Esophagus (tissue), 2 donors: ENCODE measurements at regions not wholly inside any gene's neighbourhood (a gene's known extent, or its start where the extent isn't known, plus 50 kb on each side); places are given as distances from the start of the nearest gene placed in this dataset.

Experiments
- H3K27ac ChIP-seq, 2 donors: one replicate each; pipeline ENCODE4 v1.5.1; 2013; ENCODE audit warnings: low read depth in 2 of 2, mild to moderate bottlenecking in 2 of 2, inconsistent platforms in 1 of 2, low read length in 1 of 2, moderate library complexity in 1 of 2
- H3K27me3 ChIP-seq, 2 donors: one replicate each; pipeline ENCODE4 v1.6.1; 2013; ENCODE audit warnings: low read length in 2 of 2, control low read depth in 1 of 2, mild to moderate bottlenecking in 1 of 2; ENCODE audit not compliant: insufficient read depth in 2 of 2, control insufficient read depth in 1 of 2
- H3K36me3 ChIP-seq, 2 donors: one replicate each; pipeline ENCODE4 v1.6.1; 2013; ENCODE audit warnings: low read length in 1 of 2; ENCODE audit not compliant: control insufficient read depth in 2 of 2, insufficient read depth in 2 of 2
- H3K4me1 ChIP-seq, 2 donors: one replicate each; pipeline ENCODE4 v1.6.1; 2013; ENCODE audit warnings: low read length in 1 of 2; ENCODE audit not compliant: control insufficient read depth in 2 of 2, insufficient read depth in 2 of 2
- H3K4me3 ChIP-seq, 2 donors: one replicate each; pipeline ENCODE4 v1.5.1; 2013; ENCODE audit warnings: low read length in 2 of 2, mild to moderate bottlenecking in 2 of 2, low read depth in 1 of 2, moderate library complexity in 1 of 2
- H3K9me3 ChIP-seq, 2 donors: one replicate each; pipeline ENCODE4 v1.6.1; 2013; ENCODE audit warnings: mild to moderate bottlenecking in 2 of 2, low read depth in 1 of 2, low read length in 1 of 2, moderate library complexity in 1 of 2; ENCODE audit not compliant: control insufficient read depth in 2 of 2, insufficient read depth in 1 of 2
- WGBS, 2 donors: extraction: QIAGEN DNeasy Blood & Tissue Kit; methylation state at CpG; one replicate each; pipeline ENCODE4 v1.1.7; 2013; 5-methylcytosine and 5-hydroxymethylcytosine counted together
- donor health status: healthy with polysubstance abuse.
- donor health status: Bipolar disorder and iron deficiency.

DNA sequence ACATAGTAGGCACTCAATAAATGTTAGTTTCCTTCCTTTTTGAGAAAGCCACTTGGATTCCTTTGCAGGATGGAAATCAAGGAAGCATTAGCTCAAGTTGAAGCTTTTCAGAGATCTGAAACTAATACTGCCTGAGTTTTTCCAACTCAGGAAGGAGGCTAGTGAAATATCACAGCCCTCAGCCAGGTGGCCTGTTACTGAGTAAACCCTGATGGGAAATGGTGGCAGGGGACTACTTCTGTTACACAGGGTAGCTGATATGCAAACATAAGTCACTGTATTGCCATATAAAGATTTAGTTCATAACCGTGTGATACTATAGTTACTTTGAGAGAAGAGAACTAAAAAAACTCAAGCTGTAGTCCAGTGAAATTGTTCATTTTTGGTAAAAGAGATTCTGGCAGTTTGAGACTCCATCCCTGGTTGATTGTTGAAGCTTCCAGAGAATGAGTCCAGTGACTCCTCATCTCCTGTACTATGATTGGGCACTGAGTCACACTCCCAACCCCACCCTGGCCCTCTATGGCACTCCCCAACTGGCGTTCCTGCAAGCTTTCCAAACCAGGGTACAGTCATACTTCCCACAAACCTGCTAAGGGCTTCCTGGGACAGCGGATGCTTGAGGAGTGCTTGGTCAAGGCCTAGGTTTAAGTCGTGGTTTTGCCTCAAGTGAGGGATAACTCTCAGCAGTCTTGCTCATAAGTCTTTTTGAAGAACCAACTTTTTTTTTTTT, 81.8 kb downstream of the MID1IP1 start:
- Histone ChIP-seq H3K27ac (peak overlapping the region in 1 of 2 donors; percentile 24), H3K4me3 (no peak overlapping the region), H3K4me1 (peaks cover 0 to 3% of the 10 kb centered on the region in 2 donors), H3K9me3 (peaks cover 0 to 3% of the 10 kb centered on the region in 2 donors), H3K27me3 (no peaks in the 10 kb centered on the region), H3K36me3 (no peaks in the 10 kb centered on the region)
- WGBS, 2 donors = 51 to 70% methylated on average over 4 of the region's 4 CpGs

DNA sequence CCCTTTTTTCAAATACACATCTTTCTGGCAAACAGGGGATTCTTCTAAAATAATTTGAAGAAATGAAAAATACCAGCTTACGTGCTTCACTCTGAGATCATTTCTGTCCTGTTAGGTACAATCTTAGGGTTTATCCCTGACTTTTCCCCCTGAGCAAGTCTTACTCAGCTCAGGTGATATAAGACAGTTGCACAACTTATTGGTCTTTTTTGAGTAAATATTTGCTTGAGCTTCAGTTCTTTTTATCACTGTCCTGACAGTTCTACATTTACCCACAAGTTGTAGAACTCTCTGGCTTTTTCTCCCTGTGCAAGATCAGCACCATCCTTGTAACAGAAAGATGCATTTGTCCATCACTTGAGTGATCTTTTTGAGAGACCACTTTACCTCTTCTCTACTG, 84.9 kb downstream of the MID1IP1 start:
- Histone ChIP-seq H3K27ac (no peak overlapping the region), H3K36me3 (no peaks in the 10 kb centered on the region), H3K9me3 (peaks cover 0 to 3% of the 10 kb centered on the region in 2 donors), H3K27me3 (no peaks in the 10 kb centered on the region), H3K4me3 (no peak overlapping the region), H3K4me1 (no peaks in the 10 kb centered on the region)
- WGBS, 2 donors = 96 to 100% methylated on average over 1 of the region's 1 CpG

DNA sequence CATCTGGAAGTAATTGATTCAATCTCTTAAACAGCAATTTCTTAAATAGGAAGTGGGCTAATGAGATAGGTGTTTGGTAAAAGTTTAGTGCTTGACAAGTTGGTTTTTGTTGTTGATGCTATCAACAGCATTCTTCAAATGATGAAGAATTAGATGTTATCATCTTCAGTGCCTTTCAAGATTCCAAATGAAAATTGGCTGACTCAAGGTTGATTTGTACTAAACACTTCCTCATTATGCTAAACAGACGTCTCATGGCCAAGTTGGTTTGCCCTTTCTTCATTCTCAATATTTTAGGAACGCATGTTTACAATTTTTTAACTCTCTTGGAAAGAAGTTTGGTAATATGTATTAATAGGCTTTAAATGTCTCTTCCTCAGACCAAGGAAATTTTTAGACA, 86.0 kb downstream of the MID1IP1 start:
- H3K27me3 ChIP-seq = no peaks in the 10 kb centered on the region
- no peaks in the 10 kb centered on the region for H3K36me3 ChIP-seq
- no peak overlapping the region for H3K27ac ChIP-seq
- no peak overlapping the region for H3K4me3 ChIP-seq
- peaks cover 0 to 3% of the 10 kb centered on the region in 2 donors for H3K9me3 ChIP-seq
- H3K4me1 ChIP-seq = no peaks in the 10 kb centered on the region
- 70 to 87% methylated on average over 2 of the region's 2 CpGs for WGBS, 2 donors

DNA sequence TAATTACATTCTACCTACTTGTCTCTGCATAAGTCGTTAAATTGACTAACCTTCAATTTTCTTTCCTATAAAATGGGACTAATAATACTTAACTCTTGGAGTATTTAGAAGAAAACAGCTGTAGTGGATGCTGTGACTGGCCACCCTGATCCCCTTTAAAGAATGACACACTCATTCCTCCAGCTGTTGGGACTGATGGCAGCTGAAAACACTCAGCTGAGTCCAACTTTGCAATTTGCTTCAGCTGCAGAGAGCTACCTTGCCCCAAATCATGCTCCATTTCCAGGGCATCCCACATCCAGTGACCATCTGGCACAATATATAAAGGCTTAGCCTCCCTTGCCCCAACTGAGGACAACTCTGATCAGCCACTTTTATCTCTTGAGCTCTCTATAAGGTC, 89.1 kb downstream of the MID1IP1 start:
- H3K4me1 ChIP-seq = no peaks in the 10 kb centered on the region
- H3K9me3 ChIP-seq = no peaks in the 10 kb centered on the region
- H3K4me3 ChIP-seq = no peak overlapping the region
- 66 to 92% methylated on average over 1 of the region's 1 CpG for WGBS, 2 donors
- H3K36me3 ChIP-seq = no peaks in the 10 kb centered on the region
- no peaks in the 10 kb centered on the region for H3K27me3 ChIP-seq
- H3K27ac ChIP-seq = no peak overlapping the region

DNA sequence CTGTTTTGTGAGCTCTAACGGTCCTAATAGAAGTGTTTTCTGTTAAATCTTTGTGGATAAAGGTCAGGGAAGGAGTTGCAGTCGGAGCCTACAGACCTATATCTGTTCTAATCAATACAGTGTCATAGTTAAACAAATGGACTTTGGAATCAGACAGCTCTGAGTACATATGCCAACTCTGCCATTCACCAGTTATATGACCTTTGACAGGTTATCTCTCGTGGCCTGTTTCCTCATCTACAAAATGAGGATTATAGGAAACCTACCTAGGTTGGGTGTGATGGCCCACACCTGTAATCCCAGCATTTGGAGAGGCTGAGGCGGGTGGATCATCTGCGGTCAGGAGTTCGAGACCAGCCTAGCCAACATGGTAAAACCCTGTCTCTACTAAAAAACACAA, 89.7 kb downstream of the MID1IP1 start:
- WGBS, 2 donors = 74 to 89% methylated on average over 6 of the region's 6 CpGs

DNA sequence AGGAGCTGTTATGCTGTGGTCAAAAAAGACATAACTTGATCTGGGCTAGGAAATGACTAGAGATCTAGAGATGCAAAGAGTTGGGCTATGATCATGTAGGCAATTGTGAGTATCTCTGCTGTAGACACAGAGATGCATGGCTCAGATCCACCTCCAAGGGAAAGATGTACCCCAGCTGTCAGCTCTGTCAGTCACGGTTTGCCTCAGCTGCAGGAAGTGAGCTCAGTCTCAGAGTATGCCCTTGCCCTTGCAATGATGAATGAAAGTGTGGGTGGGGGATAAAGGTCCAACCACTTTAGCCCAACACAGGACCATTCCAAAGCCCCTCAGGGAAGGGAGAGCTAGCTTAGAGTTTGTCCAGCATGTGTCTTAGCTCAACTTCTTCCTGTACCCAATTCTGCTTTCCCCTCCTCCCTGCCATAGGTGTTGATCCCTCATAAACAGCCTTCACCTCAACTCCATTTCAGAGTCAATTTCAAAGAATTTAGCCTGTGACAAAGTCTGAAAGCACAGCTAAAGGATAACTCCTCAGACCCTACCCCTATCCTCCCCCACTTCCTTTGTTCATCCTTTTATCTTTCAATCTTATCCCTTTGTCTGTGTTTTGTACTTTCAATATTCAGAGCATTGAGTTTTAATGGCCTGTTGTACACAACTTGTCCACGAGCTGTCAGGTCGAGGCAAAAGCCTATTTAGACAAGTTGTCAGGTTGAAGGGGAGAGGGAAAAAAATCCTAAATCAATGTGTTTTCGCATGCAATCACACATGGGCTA, 90.6 kb downstream of the MID1IP1 start:
- H3K4me3 ChIP-seq = no peak overlapping the region
- H3K27me3 ChIP-seq = peaks cover 0 to 4% of the 10 kb centered on the region in 2 donors
- H3K27ac ChIP-seq = no peak overlapping the region
- H3K9me3 ChIP-seq = no peaks in the 10 kb centered on the region
- WGBS, 2 donors = 62 to 64% methylated on average over 4 of the region's 4 CpGs
- H3K36me3 ChIP-seq = no peaks in the 10 kb centered on the region
- H3K4me1 ChIP-seq = no peaks in the 10 kb centered on the region

More for the DNA sequence above, 89.7 kb downstream of the MID1IP1 start:
- no peaks in the 10 kb centered on the region for H3K9me3 ChIP-seq
- peaks cover 0 to 4% of the 10 kb centered on the region in 2 donors for H3K27me3 ChIP-seq
- no peaks in the 10 kb centered on the region for H3K36me3 ChIP-seq
- H3K27ac ChIP-seq = no peak overlapping the region
- H3K4me1 ChIP-seq = no peaks in the 10 kb centered on the region
- no peak overlapping the region for H3K4me3 ChIP-seq

DNA sequence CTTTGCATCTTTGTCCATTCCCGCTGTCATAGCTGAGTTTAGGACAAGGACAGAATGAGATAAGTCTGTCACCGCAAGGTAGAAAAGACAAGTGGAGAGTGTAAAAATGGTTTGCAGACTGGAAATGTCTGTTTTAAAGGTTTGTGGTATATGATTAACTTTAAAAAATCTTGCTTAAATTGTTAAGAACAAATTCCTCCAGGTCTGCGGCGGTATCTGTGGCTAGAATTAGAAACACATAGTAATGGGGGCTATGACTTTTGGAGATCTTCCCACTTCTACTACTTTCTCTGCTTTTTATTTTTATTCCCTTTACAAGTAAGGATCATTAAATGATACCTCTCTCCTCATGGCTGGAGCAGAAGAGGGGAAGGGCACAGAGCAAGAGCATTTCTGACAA, 92.2 kb downstream of the MID1IP1 start:
- peaks cover 0 to 4% of the 10 kb centered on the region in 2 donors for H3K27me3 ChIP-seq
- no peaks in the 10 kb centered on the region for H3K4me1 ChIP-seq
- 79 to 91% methylated on average over 4 of the region's 4 CpGs for WGBS, 2 donors
- H3K27ac ChIP-seq = no peak overlapping the region
- H3K36me3 ChIP-seq = no peaks in the 10 kb centered on the region
- no peak overlapping the region for H3K4me3 ChIP-seq
- no peaks in the 10 kb centered on the region for H3K9me3 ChIP-seq

DNA sequence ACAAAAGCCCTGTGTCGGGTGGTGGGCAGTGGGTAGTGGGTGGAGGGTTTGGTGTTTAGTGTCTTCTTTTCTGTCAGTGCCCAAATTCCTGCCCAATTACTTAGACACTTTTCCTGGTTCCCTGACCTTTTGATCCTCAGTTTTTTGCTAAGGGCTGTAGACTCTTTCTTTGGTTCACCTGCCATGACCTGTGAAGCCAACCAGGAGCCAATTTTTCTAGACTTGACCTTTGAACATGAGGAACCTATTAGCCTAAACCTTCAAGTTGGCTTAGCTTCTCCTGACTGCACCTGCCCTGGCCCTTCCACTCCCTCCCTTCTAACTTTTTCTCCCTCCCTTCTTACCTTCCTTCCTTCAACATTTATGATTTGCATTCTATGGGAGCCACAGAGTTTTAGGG, 94.5 kb downstream of the MID1IP1 start:
- Histone ChIP-seq H3K4me1 (no peaks in the 10 kb centered on the region), H3K9me3 (no peaks in the 10 kb centered on the region), H3K4me3 (no peak overlapping the region), H3K27me3 (peaks cover 0 to 4% of the 10 kb centered on the region in 2 donors), H3K27ac (no peak overlapping the region), H3K36me3 (no peaks in the 10 kb centered on the region)
- WGBS, 2 donors = 91 to 92% methylated on average over 1 of the region's 1 CpG

DNA sequence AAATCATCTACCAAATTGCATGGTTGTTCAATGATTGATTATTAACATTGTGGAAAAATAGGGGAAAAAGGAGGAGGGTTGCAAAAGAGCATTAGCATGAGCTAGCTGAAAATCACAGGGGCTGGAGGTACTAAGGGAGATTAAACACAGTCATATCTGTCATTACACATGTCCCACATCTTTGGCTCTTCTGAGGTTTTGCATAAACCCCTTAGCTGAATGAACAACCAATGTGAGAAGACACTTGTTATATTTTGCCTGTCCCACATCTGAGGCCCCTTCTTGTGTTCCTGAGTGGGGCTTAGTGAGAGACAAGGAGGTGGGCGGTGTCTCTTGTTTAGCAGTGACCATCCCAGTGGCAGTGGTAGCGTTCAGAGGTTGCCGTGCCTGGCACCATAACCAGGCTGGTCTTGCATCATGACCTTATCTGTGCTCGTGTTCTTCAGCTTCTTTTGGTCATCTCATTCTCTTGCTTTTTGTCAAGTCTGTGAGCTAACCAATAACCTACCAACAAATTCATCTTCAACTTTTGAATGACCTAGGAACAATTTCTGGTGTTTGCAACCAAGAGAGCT, 95.6 kb downstream of the MID1IP1 start:
- Histone ChIP-seq H3K4me1 (no peaks in the 10 kb centered on the region), H3K27ac (no peak overlapping the region), H3K4me3 (no peak overlapping the region), H3K36me3 (no peaks in the 10 kb centered on the region), H3K27me3 (peaks cover 0 to 4% of the 10 kb centered on the region in 2 donors), H3K9me3 (no peaks in the 10 kb centered on the region)
- WGBS, 2 donors = 79 to 90% methylated on average over 4 of the region's 4 CpGs
